ENCODE measurements at regions not wholly inside any gene's neighbourhood (a gene's known extent, or its start where the extent isn't known, plus 50 kb on each side); places are given as distances from the start of the nearest gene placed in this dataset.
A peak's percentile ranks its signal among the peaks of the same experiment; 100 is the strongest.

DNA sequence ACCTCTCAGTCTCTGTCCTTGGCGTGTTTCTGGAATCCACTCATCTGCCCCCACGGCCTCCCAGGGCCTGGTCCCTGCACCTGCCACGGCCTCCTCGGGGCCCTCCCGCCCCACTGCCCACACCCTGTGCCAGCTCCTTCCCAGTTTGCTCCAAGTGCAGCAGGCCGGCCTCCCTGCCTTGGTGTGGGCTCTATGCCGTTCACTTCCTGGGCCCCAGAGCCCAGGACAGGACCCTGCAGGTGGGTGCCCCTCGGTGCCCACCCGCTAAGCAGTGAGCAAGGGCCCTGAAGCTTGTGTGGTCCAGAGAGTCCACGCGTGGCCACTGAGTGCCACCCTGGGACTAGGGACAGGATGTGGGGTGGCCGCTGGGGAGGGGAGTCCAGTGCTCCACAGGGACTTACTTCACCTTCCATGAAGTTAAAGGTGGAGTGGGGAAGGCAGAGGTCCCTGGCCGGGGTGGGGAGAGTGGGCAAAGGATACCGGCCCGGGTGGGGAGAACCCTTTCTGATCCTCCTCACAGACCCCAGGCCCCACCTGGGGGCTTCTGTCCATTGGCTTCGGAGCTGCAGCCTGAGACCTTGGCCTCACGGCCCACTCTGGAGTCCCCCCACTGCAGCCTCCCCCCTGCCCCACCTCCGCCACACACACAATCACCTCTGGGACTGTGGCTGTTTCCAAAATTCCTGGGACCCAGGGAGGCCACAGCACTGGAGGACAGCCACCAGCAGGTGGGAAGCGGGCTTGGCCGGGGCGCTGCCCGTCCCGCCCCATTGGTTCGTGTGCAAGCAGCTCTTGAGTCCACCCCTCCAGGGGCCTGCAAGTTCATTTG, 60.0 kb upstream of the NKX1-1 start:
- 81% methylated on average over 9 of the region's 24 CpGs for WGBS (ENCODE audit: insufficient coverage, low coverage, low lambda C conversion rate, missing lambda C conversion rate)
- TF ChIP-seq, protein P1, sequence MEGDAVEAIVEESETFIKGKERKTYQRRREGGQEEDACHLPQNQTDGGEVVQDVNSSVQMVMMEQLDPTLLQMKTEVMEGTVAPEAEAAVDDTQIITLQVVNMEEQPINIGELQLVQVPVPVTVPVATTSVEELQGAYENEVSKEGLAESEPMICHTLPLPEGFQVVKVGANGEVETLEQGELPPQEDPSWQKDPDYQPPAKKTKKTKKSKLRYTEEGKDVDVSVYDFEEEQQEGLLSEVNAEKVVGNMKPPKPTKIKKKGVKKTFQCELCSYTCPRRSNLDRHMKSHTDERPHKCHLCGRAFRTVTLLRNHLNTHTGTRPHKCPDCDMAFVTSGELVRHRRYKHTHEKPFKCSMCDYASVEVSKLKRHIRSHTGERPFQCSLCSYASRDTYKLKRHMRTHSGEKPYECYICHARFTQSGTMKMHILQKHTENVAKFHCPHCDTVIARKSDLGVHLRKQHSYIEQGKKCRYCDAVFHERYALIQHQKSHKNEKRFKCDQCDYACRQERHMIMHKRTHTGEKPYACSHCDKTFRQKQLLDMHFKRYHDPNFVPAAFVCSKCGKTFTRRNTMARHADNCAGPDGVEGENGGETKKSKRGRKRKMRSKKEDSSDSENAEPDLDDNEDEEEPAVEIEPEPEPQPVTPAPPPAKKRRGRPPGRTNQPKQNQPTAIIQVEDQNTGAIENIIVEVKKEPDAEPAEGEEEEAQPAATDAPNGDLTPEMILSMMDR (IDR thresholded peaks at IDR 0.05), result no peak
- TF ChIP-seq POLR2A (IDR thresholded peaks at IDR 0.05), result no peak

GRCh38 chr4:1465173-1466033, 59.2 kb upstream of the NKX1-1 start:
- DNase-seq (peak; percentile 10 to 50 (median 37)), ATAC-seq (no peak)
- Histone ChIP-seq H3K36me3 (no peaks in the 10 kb centered on the region), H3K27ac (no peak overlapping the region), H3K27me3 (no peaks in the 10 kb centered on the region), H3K9me3 (no peaks in the 10 kb centered on the region), H3K4me1 (no peaks in the 10 kb centered on the region), H3K4me3 (no peak overlapping the region)
- TF ChIP-seq POLR2A (IDR thresholded peaks at IDR 0.05), result no peak
- TF ChIP-seq, protein P1 (IDR thresholded peaks at IDR 0.05), result no peak
- intact Hi-C loops (cut with DNase I), result no loop called here
- 66% methylated on average over 12 of the region's 24 CpGs for WGBS (ENCODE audit: insufficient coverage, low coverage, low lambda C conversion rate, missing lambda C conversion rate)

More for the DNA sequence above, 60.0 kb upstream of the NKX1-1 start:
- DNase-seq (peak in 2 of 3 donors; percentile 8 to 33), ATAC-seq (no peak)
- intact Hi-C loops (cut with DNase I), result no loop called here
- Histone ChIP-seq H3K36me3 (no peaks in the 10 kb centered on the region), H3K27ac (no peak overlapping the region), H3K4me3 (no peak overlapping the region), H3K27me3 (peaks cover 0 to 2% of the 10 kb centered on the region in 2 donors), H3K9me3 (no peaks in the 10 kb centered on the region), H3K4me1 (no peaks in the 10 kb centered on the region)

DNA sequence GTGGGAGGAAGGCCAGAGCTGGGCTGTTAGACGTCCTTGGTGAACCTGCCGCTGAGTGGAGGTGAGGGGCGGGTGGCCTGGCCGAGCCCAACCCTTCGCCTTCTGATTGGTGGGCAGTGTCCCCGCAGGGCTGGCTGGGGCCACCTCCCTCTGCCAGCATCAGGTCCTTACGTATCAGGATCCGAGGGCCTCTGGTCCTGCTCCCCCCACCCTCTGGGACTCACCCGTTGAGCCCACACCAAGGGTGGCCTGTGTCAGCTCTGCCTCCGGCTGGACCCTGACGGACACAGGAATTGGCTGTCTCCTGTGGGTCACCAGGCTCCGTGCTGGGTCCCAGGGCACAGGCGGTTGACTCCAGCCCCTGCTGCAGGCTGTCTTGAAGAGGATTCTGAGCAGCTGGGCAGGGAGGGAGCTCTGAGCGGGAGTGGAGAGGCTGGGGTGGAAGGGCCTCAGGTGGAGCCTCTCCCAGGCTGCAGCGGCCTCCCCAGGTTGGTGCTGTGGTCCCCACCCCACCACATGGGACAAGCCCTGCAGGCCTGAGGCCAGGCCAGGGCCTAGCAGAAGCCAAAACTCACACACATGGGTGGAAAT, 58.4 kb upstream of the NKX1-1 start:
- Histone ChIP-seq H3K4me3 (no peak overlapping the region), H3K27ac (no peak overlapping the region), H3K4me1 (no peaks in the 10 kb centered on the region), H3K36me3 (no peaks in the 10 kb centered on the region), H3K27me3 (no peaks in the 10 kb centered on the region), H3K9me3 (no peaks in the 10 kb centered on the region)
- peak in 1 of 3 donors; percentile 8 for DNase-seq
- ATAC-seq, result no peak
- 55% methylated on average over 2 of the region's 15 CpGs for WGBS (ENCODE audit: insufficient coverage, low coverage, low lambda C conversion rate, missing lambda C conversion rate)
- intact Hi-C loops (cut with DNase I), result no loop called here
- TF ChIP-seq POLR2A (IDR thresholded peaks at IDR 0.05), result no peak
- TF ChIP-seq, protein P1 (IDR thresholded peaks at IDR 0.05), result no peak

DNA sequence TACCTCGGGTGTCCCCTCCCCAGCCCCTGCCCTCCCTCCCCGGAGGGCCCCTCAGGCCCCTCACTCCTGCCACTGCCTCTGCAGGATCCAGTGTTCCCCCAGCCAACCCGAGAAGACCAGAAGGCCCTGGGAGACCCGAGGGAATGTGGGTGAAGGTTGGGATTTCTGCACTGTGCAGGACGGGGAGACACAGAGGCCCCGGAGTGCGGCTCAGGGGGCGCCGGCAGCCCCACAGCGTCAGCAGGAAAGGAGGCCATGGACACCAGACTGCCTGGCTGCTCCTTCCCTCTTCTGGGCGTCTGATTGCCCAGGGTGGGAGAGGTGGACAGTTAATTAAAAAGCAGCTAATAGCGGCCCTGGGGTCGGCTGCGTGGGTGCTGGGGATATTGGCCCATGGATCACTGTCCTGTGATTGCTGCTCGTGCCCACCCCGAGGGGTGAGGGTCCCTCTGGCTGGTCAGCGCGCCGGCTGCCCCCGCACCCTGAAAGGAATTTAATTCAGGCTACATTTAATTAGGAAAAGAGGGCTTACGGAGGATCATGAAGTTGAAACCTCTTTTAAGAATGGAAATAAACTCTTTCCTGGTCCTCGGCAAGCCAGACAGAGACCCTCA, 57.8 kb upstream of the NKX1-1 start:
- no peaks in the 10 kb centered on the region for H3K36me3 ChIP-seq
- WGBS (ENCODE audit: insufficient coverage, low coverage, low lambda C conversion rate, missing lambda C conversion rate), result 52% methylated on average over 10 of the region's 22 CpGs
- no peak for ATAC-seq
- DNase-seq, result peak in 1 of 3 donors; percentile 8
- H3K4me1 ChIP-seq, result no peaks in the 10 kb centered on the region
- no peaks in the 10 kb centered on the region for H3K9me3 ChIP-seq
- no peak overlapping the region for H3K4me3 ChIP-seq
- TF ChIP-seq POLR2A (IDR thresholded peaks at IDR 0.05), result no peak
- TF ChIP-seq, protein P1 (IDR thresholded peaks at IDR 0.05), result no peak
- no peaks in the 10 kb centered on the region for H3K27me3 ChIP-seq
- no peak overlapping the region for H3K27ac ChIP-seq
- intact Hi-C loops (cut with DNase I), result no loop called here

Data from right lobe of liver (tissue), 6 donors.